Activated T-helper 17 cell treated with anti-CD3 and anti-CD28 coated beads, Interleukin-2, amount 50 U/mL, for 72 hours (primary cell): ENCODE measurements at regions not wholly inside any gene's neighbourhood (a gene's known extent, or its start where the extent isn't known, plus 50 kb on each side); places are given as distances from the start of the nearest gene placed in this dataset.

Experiments
- ATAC-seq: fragments of 150-1000 bp; cut with Tn5 transposase; replicated peaks from 2 replicates; pipeline ENCODE4 v1.10.0; 2021; ENCODE audit warnings: mild to moderate bottlenecking, moderate library complexity
- H3K27ac Mint-ChIP-seq: one replicate; pipeline ENCODE4 v1.8.0; 2022; ENCODE audit warnings: mixed read lengths
- H3K27me3 Mint-ChIP-seq: one replicate; pipeline ENCODE4 v1.8.0; 2022; ENCODE audit warnings: mixed read lengths
- H3K36me3 Mint-ChIP-seq: one replicate; pipeline ENCODE4 v1.8.0; 2022; ENCODE audit warnings: low read depth, mild to moderate bottlenecking, mixed read lengths
- H3K4me1 Mint-ChIP-seq: one replicate; pipeline ENCODE4 v1.8.0; 2022; ENCODE audit warnings: mixed read lengths
- H3K4me3 Mint-ChIP-seq: one replicate; pipeline ENCODE4 v1.8.0; 2022; ENCODE audit warnings: mild to moderate bottlenecking, mixed read lengths
- H3K9me3 Mint-ChIP-seq: one replicate; pipeline ENCODE4 v1.8.0; 2022; ENCODE audit warnings: mixed read lengths

GRCh38 chr13:37950016-37950415, 80.4 kb upstream of the TRPC4 start:
- Mint-ChIP-seq H3K4me3 (no peak overlapping the region), H3K9me3 (peaks cover 7% of the 10 kb centered on the region), H3K27ac (no peak overlapping the region), H3K36me3 (no peaks in the 10 kb centered on the region), H3K4me1 (no peaks in the 10 kb centered on the region), H3K27me3 (no peaks in the 10 kb centered on the region)
- ATAC-seq, result no peak

GRCh38 chr13:37947419-37948140, 78.0 kb upstream of the TRPC4 start:
- Mint-ChIP-seq H3K9me3 (peaks cover 9% of the 10 kb centered on the region), H3K4me3 (no peak overlapping the region), H3K27me3 (no peaks in the 10 kb centered on the region), H3K27ac (no peak overlapping the region), H3K36me3 (no peaks in the 10 kb centered on the region), H3K4me1 (no peaks in the 10 kb centered on the region)
- no peak for ATAC-seq

- peaks cover 9% of the 10 kb centered on the region for H3K9me3 Mint-ChIP-seq
- no peak for ATAC-seq
- H3K27me3 Mint-ChIP-seq, result no peaks in the 10 kb centered on the region
- H3K4me1 Mint-ChIP-seq, result no peaks in the 10 kb centered on the region
- H3K36me3 Mint-ChIP-seq, result no peaks in the 10 kb centered on the region
- H3K4me3 Mint-ChIP-seq, result no peak overlapping the region
- H3K27ac Mint-ChIP-seq, result no peak overlapping the region
These were observed 76.3 kb upstream of the TRPC4 start for GRCh38 chr13:37945651-37946575.

- H3K4me3 Mint-ChIP-seq, result no peak overlapping the region
- H3K36me3 Mint-ChIP-seq, result no peaks in the 10 kb centered on the region
- no peak for ATAC-seq
- H3K27me3 Mint-ChIP-seq, result no peaks in the 10 kb centered on the region
- no peaks in the 10 kb centered on the region for H3K4me1 Mint-ChIP-seq
- H3K27ac Mint-ChIP-seq, result no peak overlapping the region
- H3K9me3 Mint-ChIP-seq, result peaks cover 9% of the 10 kb centered on the region
These were observed 75.4 kb upstream of the TRPC4 start for GRCh38 chr13:37944869-37945442.

- no peak overlapping the region for H3K27ac Mint-ChIP-seq
These were observed 74.7 kb upstream of the TRPC4 start for GRCh38 chr13:37944081-37944868.

GRCh38 chr13:37942929-37943328, 73.4 kb upstream of the TRPC4 start:
- no peaks in the 10 kb centered on the region for H3K4me1 Mint-ChIP-seq
- H3K36me3 Mint-ChIP-seq, result no peaks in the 10 kb centered on the region
- H3K27ac Mint-ChIP-seq, result no peak overlapping the region
- H3K27me3 Mint-ChIP-seq, result no peaks in the 10 kb centered on the region
- ATAC-seq, result no peak
- H3K9me3 Mint-ChIP-seq, result peaks cover 6% of the 10 kb centered on the region
- no peak overlapping the region for H3K4me3 Mint-ChIP-seq

More at GRCh38 chr13:37944081-37944868, 74.7 kb upstream of the TRPC4 start:
- H3K36me3 Mint-ChIP-seq, result no peaks in the 10 kb centered on the region
- peaks cover 9% of the 10 kb centered on the region for H3K9me3 Mint-ChIP-seq
- no peaks in the 10 kb centered on the region for H3K27me3 Mint-ChIP-seq
- H3K4me1 Mint-ChIP-seq, result no peaks in the 10 kb centered on the region
- no peak for ATAC-seq
- H3K4me3 Mint-ChIP-seq, result no peak overlapping the region

GRCh38 chr13:37934339-37935191, 65.0 kb upstream of the TRPC4 start:
- H3K4me1 Mint-ChIP-seq, result no peaks in the 10 kb centered on the region
- H3K36me3 Mint-ChIP-seq, result no peaks in the 10 kb centered on the region
- ATAC-seq, result no peak
- no peak overlapping the region for H3K4me3 Mint-ChIP-seq
- peaks cover 3% of the 10 kb centered on the region for H3K9me3 Mint-ChIP-seq
- H3K27me3 Mint-ChIP-seq, result no peaks in the 10 kb centered on the region
- no peak overlapping the region for H3K27ac Mint-ChIP-seq

- H3K27ac Mint-ChIP-seq, result no peak overlapping the region
- no peak for ATAC-seq
- no peak overlapping the region for H3K4me3 Mint-ChIP-seq
- H3K36me3 Mint-ChIP-seq, result no peaks in the 10 kb centered on the region
- peaks cover 3% of the 10 kb centered on the region for H3K9me3 Mint-ChIP-seq
- H3K27me3 Mint-ChIP-seq, result no peaks in the 10 kb centered on the region
- no peaks in the 10 kb centered on the region for H3K4me1 Mint-ChIP-seq
These were observed 59.7 kb upstream of the TRPC4 start for GRCh38 chr13:37929308-37929707.

GRCh38 chr13:37927561-37927960, 58.0 kb upstream of the TRPC4 start:
- Mint-ChIP-seq H3K4me1 (no peaks in the 10 kb centered on the region), H3K36me3 (no peaks in the 10 kb centered on the region), H3K4me3 (no peak overlapping the region), H3K27ac (no peak overlapping the region), H3K27me3 (no peaks in the 10 kb centered on the region), H3K9me3 (no peaks in the 10 kb centered on the region)
- ATAC-seq, result no peak

- H3K9me3 Mint-ChIP-seq, result no peaks in the 10 kb centered on the region
- H3K27ac Mint-ChIP-seq, result no peak overlapping the region
- no peak overlapping the region for H3K4me3 Mint-ChIP-seq
- H3K4me1 Mint-ChIP-seq, result no peaks in the 10 kb centered on the region
- no peak for ATAC-seq
- no peaks in the 10 kb centered on the region for H3K27me3 Mint-ChIP-seq
- H3K36me3 Mint-ChIP-seq, result no peaks in the 10 kb centered on the region
These were observed 56.4 kb upstream of the TRPC4 start for GRCh38 chr13:37925878-37926473.

- no peaks in the 10 kb centered on the region for H3K9me3 Mint-ChIP-seq
- no peaks in the 10 kb centered on the region for H3K4me1 Mint-ChIP-seq
- H3K27ac Mint-ChIP-seq, result no peak overlapping the region
- H3K36me3 Mint-ChIP-seq, result no peaks in the 10 kb centered on the region
- no peaks in the 10 kb centered on the region for H3K27me3 Mint-ChIP-seq
- ATAC-seq, result no peak
- no peak overlapping the region for H3K4me3 Mint-ChIP-seq
These were observed 53.7 kb upstream of the TRPC4 start for GRCh38 chr13:37923236-37923635.

GRCh38 chr13:37919329-37919880, 49.8 kb upstream of the TRPC4 start:
- no peaks in the 10 kb centered on the region for H3K4me1 Mint-ChIP-seq
- H3K9me3 Mint-ChIP-seq, result peaks cover 8% of the 10 kb centered on the region
- H3K27ac Mint-ChIP-seq, result no peak overlapping the region
- H3K4me3 Mint-ChIP-seq, result no peak overlapping the region
- no peaks in the 10 kb centered on the region for H3K36me3 Mint-ChIP-seq
- H3K27me3 Mint-ChIP-seq, result no peaks in the 10 kb centered on the region
- no peak for ATAC-seq
